PC-3 (cell line): ENCODE measurements at regions not wholly inside any gene's neighbourhood (a gene's known extent, or its start where the extent isn't known, plus 50 kb on each side); places are given as distances from the start of the nearest gene placed in this dataset.

Experiments used
- CTCF ChIP-seq: fragments of 300-600 bp; sonication (generic); conservative IDR thresholded peaks from 2 replicates; pipeline ENCODE4 v1.5.1; 2017; ENCODE audit warnings: antibody characterized with exemption, low read depth, mild to moderate bottlenecking, low read length
- EZH2 ChIP-seq: fragments of 300-600 bp; sonication (generic); IDR thresholded peaks from one replicate; pipeline ENCODE4 v1.6.1; 2017; ENCODE audit warnings: antibody characterized with exemption, mild to moderate bottlenecking, low read length; ENCODE audit not compliant: unreplicated experiment
- EZH2phosphoT487 ChIP-seq: fragments of 300-600 bp; sonication (generic); IDR thresholded peaks from 2 replicates; pipeline ENCODE4 v1.6.1; 2018; ENCODE audit warnings: mild to moderate bottlenecking, antibody characterized with exemption, low read length, borderline replicate concordance

GRCh38 chr3:102830415-102830814, 395.6 kb downstream of the ZPLD1 start:
- TF ChIP-seq CTCF (no peak), EZH2 (no peak), EZH2phosphoT487 (no peak)
